Kidney epithelial cell (primary cell): ENCODE measurements at regions not wholly inside any gene's neighbourhood (a gene's known extent, or its start where the extent isn't known, plus 50 kb on each side); places are given as distances from the start of the nearest gene placed in this dataset.

ENCODE experiments used
- DNase-seq: peaks from one replicate; pipeline ENCODE4 v3.0.0-alpha.2; 2010; ENCODE audit warnings: low read depth
- H3K27me3 ChIP-seq: 2 replicates; pipeline ENCODE4 v1.6.0; 2011; ENCODE audit warnings: low read length; ENCODE audit not compliant: control insufficient read depth, insufficient read depth
- H3K36me3 ChIP-seq: 2 replicates; pipeline ENCODE4 v1.5.1; 2011; ENCODE audit warnings: low read length; ENCODE audit not compliant: control insufficient read depth, insufficient read depth
- H3K4me3 ChIP-seq: 2 replicates; pipeline ENCODE4 v1.5.1; 2011; ENCODE audit warnings: low read depth, mild to moderate bottlenecking, control low read depth, low read length
- TF ChIP-seq, protein P1 (sequence below): IDR thresholded peaks from 2 replicates; pipeline ENCODE4 v1.5.1; 2011; ENCODE audit warnings: mild to moderate bottlenecking, moderate library complexity, low read length, control low read depth, inconsistent platforms; ENCODE audit not compliant: insufficient read depth, poor library complexity, severe bottlenecking

- TF ChIP-seq, protein P1, sequence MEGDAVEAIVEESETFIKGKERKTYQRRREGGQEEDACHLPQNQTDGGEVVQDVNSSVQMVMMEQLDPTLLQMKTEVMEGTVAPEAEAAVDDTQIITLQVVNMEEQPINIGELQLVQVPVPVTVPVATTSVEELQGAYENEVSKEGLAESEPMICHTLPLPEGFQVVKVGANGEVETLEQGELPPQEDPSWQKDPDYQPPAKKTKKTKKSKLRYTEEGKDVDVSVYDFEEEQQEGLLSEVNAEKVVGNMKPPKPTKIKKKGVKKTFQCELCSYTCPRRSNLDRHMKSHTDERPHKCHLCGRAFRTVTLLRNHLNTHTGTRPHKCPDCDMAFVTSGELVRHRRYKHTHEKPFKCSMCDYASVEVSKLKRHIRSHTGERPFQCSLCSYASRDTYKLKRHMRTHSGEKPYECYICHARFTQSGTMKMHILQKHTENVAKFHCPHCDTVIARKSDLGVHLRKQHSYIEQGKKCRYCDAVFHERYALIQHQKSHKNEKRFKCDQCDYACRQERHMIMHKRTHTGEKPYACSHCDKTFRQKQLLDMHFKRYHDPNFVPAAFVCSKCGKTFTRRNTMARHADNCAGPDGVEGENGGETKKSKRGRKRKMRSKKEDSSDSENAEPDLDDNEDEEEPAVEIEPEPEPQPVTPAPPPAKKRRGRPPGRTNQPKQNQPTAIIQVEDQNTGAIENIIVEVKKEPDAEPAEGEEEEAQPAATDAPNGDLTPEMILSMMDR, result no peak
- Histone ChIP-seq H3K36me3 (no peaks in the 10 kb centered on the region), H3K27me3 (no peaks in the 10 kb centered on the region), H3K4me3 (no peak overlapping the region)
- no peak for DNase-seq
These were observed 441.6 kb downstream of the PLPP3 start for GRCh38 chr1:56137521-56138505.

DNA sequence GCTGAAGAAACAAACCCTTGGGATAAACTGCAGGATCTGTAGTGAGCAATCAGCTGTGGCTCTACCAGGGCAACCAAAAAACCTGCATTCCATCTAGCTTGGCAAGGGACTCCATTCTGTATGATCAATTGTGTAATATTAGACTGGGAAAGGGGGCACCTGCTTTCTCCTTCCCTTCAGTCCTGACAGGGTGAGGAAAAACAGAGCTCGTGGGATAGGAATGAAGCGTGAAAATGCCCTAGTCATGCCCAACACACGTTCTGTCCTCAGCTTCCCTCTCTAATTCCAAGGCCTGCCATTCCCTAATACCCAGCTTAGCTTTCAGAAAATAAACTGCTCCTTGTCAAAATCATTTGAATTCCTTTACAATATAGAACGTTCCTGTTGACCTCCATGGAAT lies 442.3 kb downstream of the PLPP3 start:
- Histone ChIP-seq H3K4me3 (no peak overlapping the region), H3K36me3 (no peaks in the 10 kb centered on the region), H3K27me3 (no peaks in the 10 kb centered on the region)
- no peak for DNase-seq
- TF ChIP-seq, protein P1, result no peak

GRCh38 chr1:56135864-56136147 lies 443.6 kb downstream of the PLPP3 start:
- Histone ChIP-seq H3K36me3 (no peaks in the 10 kb centered on the region), H3K4me3 (no peak overlapping the region), H3K27me3 (no peaks in the 10 kb centered on the region)
- TF ChIP-seq, protein P1, result no peak
- DNase-seq, result no peak

DNA sequence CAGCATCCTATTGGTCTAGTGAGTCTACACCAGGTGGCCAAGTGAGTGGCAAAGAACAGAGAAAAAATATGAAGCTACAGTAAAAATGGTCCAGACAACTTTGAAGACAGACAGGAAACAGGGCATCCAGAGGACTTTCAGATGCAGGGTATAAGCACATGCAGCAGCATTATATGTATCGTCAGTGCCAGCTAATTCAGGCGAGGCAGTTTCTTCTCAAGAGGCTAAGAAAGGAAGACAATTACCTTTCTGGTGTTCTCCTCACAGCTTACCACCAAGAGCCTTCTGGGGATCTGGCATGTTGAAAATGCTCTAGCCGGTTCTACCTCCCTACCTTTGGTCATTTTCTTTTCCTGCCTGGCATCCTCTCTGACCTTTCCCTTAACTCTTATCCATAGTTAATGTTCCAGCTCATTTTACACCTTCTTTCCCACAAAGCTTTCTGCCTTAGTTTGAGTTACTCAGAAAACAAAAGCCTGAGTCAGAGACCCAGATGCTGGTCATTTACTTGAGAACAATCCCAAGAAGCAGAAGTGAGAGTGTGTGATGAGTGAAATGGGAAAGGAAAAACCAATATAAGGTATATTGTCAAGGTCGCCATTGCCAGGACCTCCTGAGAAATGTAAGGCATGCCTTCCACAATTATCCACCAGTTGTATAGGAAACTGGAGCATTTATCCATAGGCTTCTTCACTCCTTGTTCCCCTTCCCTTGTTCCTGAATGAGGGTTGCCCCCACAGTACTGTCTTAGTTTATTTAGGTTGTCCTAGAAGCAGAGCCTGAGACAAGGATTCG lies 444.1 kb downstream of the PLPP3 start:
- TF ChIP-seq, protein P1, result no peak
- H3K27me3 ChIP-seq, result no peaks in the 10 kb centered on the region
- no peaks in the 10 kb centered on the region for H3K36me3 ChIP-seq
- DNase-seq, result peak; percentile 61
- H3K4me3 ChIP-seq, result no peak overlapping the region

DNA sequence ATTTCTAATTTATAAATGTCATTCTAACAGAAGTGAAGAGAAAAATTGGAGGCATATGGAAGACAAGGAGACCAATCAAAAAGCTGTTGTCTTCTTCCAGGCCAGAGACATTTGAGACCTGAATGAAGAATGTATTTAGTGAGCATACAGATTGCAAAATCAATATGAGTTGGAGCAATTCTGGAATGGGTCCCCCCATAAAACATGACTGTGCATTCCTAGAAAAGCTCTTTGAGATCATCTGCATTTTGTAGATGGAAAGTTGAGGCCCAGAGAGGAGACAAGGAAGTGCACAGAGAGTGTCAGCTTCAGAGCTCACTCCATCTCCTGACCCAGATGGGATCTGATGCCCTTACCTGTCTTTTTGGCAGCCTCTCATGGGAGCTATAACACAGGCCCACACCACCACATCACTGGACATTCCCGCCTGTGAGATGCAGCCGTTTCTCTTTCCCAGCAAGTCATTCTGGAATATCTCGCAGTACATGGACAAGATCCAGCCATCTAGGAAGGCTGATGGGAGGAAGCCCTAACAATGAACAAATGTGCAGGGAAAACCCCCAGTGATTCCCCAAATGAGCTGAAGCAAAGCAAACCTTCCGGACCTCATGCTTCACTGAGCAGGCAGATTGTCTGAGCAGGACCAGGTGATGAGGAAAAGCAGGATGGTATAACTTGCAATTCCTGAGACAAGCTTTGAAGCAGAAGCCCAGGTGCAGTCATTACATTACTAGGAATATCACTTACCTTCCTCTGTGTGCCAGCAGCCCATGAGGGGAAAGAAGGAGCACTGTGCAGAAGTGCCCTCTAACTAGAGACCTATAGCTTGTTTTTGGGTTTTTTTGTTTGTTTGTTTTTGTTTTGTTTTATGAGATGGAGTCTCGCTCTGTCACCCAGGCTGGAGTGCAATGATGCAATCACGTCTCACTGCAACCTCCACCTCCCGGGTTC lies 445.6 kb downstream of the PLPP3 start:
- Histone ChIP-seq H3K27me3 (no peaks in the 10 kb centered on the region), H3K4me3 (no peak overlapping the region), H3K36me3 (no peaks in the 10 kb centered on the region)
- TF ChIP-seq, protein P1, result no peak
- peak; percentile 65 for DNase-seq
